K562 (cell line): ENCODE measurements at regions not wholly inside any gene's neighbourhood (a gene's known extent, or its start where the extent isn't known, plus 50 kb on each side); places are given as distances from the start of the nearest gene placed in this dataset.

ENCODE experiments used
- FOXK2 ChIP-seq, 2 experiments: fragments of 450-650 bp; IDR thresholded peaks in 1 of 2; conservative IDR thresholded peaks in 1 of 2; 2 replicates each; pipeline ENCODE4 v1.6.1; 2016; ENCODE audit warnings: low read depth in 2 of 2, mild to moderate bottlenecking in 1 of 2
- KLF10 ChIP-seq: fragments of 250-450 bp; sonication (Bioruptor Pico); IDR thresholded peaks from 2 replicates; pipeline ENCODE4 v1.6.1; 2021; ENCODE audit warnings: matching md5 sums
- MAZ ChIP-seq, 2 experiments: fragments of 450-650 bp in 1 of 2; sonication (generic) in 1 of 2; formaldehyde crosslinking; IDR thresholded peaks in 1 of 2; conservative IDR thresholded peaks in 1 of 2; 2 replicates each; pipeline versions ENCODE4 v1.4.0 to v1.5.0; 2020; ENCODE audit warnings: mild to moderate bottlenecking in 1 of 2, missing genetic modification reagents in 1 of 2
- POLR2AphosphoS5 ChIP-seq: IDR thresholded peaks from 2 replicates; pipeline ENCODE4 v1.6.1; 2011; ENCODE audit warnings: mild to moderate bottlenecking, low read depth, low read length, moderate library complexity; ENCODE audit not compliant: control insufficient read depth, insufficient read depth
- RAD21 ChIP-seq, 2 experiments: fragments of 250-450 bp in 1 of 2; fragments of 450-650 bp in 1 of 2; sonication (Bioruptor Pico) in 1 of 2; formaldehyde crosslinking in 1 of 2; IDR thresholded peaks in 1 of 2; conservative IDR thresholded peaks in 1 of 2; 2 replicates each; pipeline versions ENCODE4 v1.4.0 to v1.8.0; 2020 to 2022; ENCODE audit warnings: mild to moderate bottlenecking in 2 of 2, moderate library complexity in 1 of 2
- SIN3A ChIP-seq, 2 experiments: fragments of 150-350 bp in 1 of 2; IDR thresholded peaks; 2 replicates each; pipeline ENCODE4 v1.6.1; 2011 to 2016; ENCODE audit warnings: borderline replicate concordance in 2 of 2, low read depth in 2 of 2, low read length in 2 of 2, mild to moderate bottlenecking in 2 of 2, moderate library complexity in 2 of 2; ENCODE audit not compliant: control insufficient read depth in 1 of 2
- ZNF174 ChIP-seq: fragments of 250-450 bp; sonication (Bioruptor Pico); IDR thresholded peaks from 2 replicates; pipeline ENCODE4 v1.4.0; 2020; ENCODE audit warnings: mild to moderate bottlenecking
- ZNF197 ChIP-seq: fragments of 200-800 bp; sonication (Bioruptor generic); IDR thresholded peaks from 2 replicates; pipeline ENCODE4 v1.6.1; 2016; ENCODE audit warnings: low read depth, missing genetic modification characterization, missing compliant biosample characterization
- ZNF699 ChIP-seq: fragments of 250-450 bp; sonication (Bioruptor Pico); IDR thresholded peaks from 2 replicates; pipeline ENCODE4 v1.8.0; 2021; ENCODE audit warnings: mild to moderate bottlenecking, moderate library complexity; ENCODE audit not compliant: insufficient replicate concordance
- TF ChIP-seq, protein P1 (sequence below), 3 experiments: IDR thresholded peaks in 2 of 3; conservative IDR thresholded peaks in 1 of 3; 2 replicates each; pipeline ENCODE4 v1.5.1; 2011 to 2012; ENCODE audit warnings: low read length in 3 of 3, mild to moderate bottlenecking in 3 of 3, control low read depth in 2 of 3, improper control_type of control experiment in 1 of 3, inconsistent platforms in 1 of 3, low read depth in 1 of 3, mixed read lengths in 1 of 3, moderate library complexity in 1 of 3; ENCODE audit not compliant: insufficient read depth in 2 of 3
- TF ChIP-seq, protein P2 (sequence below), 2 experiments: fragments of 450-650 bp in 1 of 2; sonication (generic) in 1 of 2; formaldehyde crosslinking in 1 of 2; IDR thresholded peaks in 1 of 2; conservative IDR thresholded peaks in 1 of 2; 2 replicates each; pipeline versions ENCODE4 v1.6.1 to v1.8.1; 2016 to 2023; ENCODE audit warnings: mild to moderate bottlenecking in 2 of 2, moderate library complexity in 2 of 2, inconsistent platforms in 1 of 2, missing genetic modification reagents in 1 of 2
- TF ChIP-seq, protein P3 (sequence below), 2 experiments: fragments of 450-650 bp; formaldehyde crosslinking in 1 of 2; IDR thresholded peaks; 2 replicates each; pipeline versions ENCODE4 v1.4.0 to v1.6.1; 2014 to 2020; ENCODE audit warnings: mild to moderate bottlenecking in 2 of 2, borderline replicate concordance in 1 of 2, low read depth in 1 of 2

DNA sequence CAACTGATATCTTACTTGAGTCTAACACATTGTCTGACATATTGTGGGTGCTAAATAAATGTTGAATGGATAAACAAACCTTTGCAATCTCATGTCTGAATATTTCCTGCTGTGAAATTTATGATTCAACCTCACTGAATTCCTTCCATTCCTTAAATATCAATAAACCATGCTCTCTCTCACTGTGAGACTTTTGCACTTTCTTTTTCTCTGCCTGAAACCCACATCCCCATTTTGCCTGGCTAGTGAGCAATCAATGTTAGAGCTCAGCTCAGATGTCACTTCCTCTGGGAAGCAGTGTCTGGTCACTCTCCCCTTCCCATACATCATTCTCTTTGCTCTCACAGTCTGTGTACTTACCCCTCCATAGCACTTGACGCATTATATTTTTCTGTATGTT is 383.7 kb upstream of the TRPC7 start:
- TF ChIP-seq SIN3A (IDR thresholded peaks at IDR 0.05; ENCODE audit: borderline replicate concordance in 2 of 2, control insufficient read depth in 1 of 2, low read depth in 2 of 2, low read length in 2 of 2) = no peak
- TF ChIP-seq POLR2AphosphoS5 = no peak
- TF ChIP-seq FOXK2 (conservative IDR thresholded peaks at IDR 0.05 in 1 of 2, IDR thresholded peaks at IDR 0.05 in 1 of 2; ENCODE audit: low read depth in 2 of 2) = no peak
- TF ChIP-seq, protein P1, sequence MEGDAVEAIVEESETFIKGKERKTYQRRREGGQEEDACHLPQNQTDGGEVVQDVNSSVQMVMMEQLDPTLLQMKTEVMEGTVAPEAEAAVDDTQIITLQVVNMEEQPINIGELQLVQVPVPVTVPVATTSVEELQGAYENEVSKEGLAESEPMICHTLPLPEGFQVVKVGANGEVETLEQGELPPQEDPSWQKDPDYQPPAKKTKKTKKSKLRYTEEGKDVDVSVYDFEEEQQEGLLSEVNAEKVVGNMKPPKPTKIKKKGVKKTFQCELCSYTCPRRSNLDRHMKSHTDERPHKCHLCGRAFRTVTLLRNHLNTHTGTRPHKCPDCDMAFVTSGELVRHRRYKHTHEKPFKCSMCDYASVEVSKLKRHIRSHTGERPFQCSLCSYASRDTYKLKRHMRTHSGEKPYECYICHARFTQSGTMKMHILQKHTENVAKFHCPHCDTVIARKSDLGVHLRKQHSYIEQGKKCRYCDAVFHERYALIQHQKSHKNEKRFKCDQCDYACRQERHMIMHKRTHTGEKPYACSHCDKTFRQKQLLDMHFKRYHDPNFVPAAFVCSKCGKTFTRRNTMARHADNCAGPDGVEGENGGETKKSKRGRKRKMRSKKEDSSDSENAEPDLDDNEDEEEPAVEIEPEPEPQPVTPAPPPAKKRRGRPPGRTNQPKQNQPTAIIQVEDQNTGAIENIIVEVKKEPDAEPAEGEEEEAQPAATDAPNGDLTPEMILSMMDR (IDR thresholded peaks at IDR 0.05 in 2 of 3, conservative IDR thresholded peaks at IDR 0.05 in 1 of 3; ENCODE audit: insufficient read depth in 2 of 3, low read depth in 1 of 3, low read length in 3 of 3) = no peak
- TF ChIP-seq, protein P2, sequence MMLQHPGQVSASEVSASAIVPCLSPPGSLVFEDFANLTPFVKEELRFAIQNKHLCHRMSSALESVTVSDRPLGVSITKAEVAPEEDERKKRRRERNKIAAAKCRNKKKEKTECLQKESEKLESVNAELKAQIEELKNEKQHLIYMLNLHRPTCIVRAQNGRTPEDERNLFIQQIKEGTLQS (IDR thresholded peaks at IDR 0.05) = no peak
- TF ChIP-seq, protein P2 (CRISPR knock-in tag; conservative IDR thresholded peaks at IDR 0.05) = no peak
- TF ChIP-seq, protein P3, sequence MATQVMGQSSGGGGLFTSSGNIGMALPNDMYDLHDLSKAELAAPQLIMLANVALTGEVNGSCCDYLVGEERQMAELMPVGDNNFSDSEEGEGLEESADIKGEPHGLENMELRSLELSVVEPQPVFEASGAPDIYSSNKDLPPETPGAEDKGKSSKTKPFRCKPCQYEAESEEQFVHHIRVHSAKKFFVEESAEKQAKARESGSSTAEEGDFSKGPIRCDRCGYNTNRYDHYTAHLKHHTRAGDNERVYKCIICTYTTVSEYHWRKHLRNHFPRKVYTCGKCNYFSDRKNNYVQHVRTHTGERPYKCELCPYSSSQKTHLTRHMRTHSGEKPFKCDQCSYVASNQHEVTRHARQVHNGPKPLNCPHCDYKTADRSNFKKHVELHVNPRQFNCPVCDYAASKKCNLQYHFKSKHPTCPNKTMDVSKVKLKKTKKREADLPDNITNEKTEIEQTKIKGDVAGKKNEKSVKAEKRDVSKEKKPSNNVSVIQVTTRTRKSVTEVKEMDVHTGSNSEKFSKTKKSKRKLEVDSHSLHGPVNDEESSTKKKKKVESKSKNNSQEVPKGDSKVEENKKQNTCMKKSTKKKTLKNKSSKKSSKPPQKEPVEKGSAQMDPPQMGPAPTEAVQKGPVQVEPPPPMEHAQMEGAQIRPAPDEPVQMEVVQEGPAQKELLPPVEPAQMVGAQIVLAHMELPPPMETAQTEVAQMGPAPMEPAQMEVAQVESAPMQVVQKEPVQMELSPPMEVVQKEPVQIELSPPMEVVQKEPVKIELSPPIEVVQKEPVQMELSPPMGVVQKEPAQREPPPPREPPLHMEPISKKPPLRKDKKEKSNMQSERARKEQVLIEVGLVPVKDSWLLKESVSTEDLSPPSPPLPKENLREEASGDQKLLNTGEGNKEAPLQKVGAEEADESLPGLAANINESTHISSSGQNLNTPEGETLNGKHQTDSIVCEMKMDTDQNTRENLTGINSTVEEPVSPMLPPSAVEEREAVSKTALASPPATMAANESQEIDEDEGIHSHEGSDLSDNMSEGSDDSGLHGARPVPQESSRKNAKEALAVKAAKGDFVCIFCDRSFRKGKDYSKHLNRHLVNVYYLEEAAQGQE (IDR thresholded peaks at IDR 0.05; ENCODE audit: borderline replicate concordance) = no peak
- TF ChIP-seq, protein P3 (CRISPR knock-in tag; IDR thresholded peaks at IDR 0.05; ENCODE audit: low read depth) = no peak
- TF ChIP-seq RAD21 (CRISPR knock-in tag; conservative IDR thresholded peaks at IDR 0.05 in 1 of 2, IDR thresholded peaks at IDR 0.05 in 1 of 2) = no peak
- TF ChIP-seq ZNF174 = no peak
- TF ChIP-seq MAZ (CRISPR knock-in tag; conservative IDR thresholded peaks at IDR 0.05 in 1 of 2, IDR thresholded peaks at IDR 0.05 in 1 of 2) = no peak
- no peak for TF ChIP-seq KLF10 (CRISPR knock-in tag)
- no peak for TF ChIP-seq ZNF197 (CRISPR knock-in tag)
- TF ChIP-seq ZNF699 (CRISPR knock-in tag) = no peak
